ENCODE measurements at regions not wholly inside any gene's neighbourhood (a gene's known extent, or its start where the extent isn't known, plus 50 kb on each side); places are given as distances from the start of the nearest gene placed in this dataset.

GRCh38 chr18:75937306-75937705 lies 509.8 kb upstream of the SMIM21 start:
- no peak overlapping the region for H3K27ac ChIP-seq (ENCODE audit: insufficient read depth in 1 of 2, low read depth in 1 of 2, low read length in 2 of 2, poor library complexity in 1 of 2, severe bottlenecking in 2 of 2)
- no peak for DNase-seq
- H3K36me3 ChIP-seq (ENCODE audit: control insufficient read depth in 4 of 4, insufficient read depth in 4 of 4, low read length in 3 of 4): no peaks in the 10 kb centered on the region
- no peaks in the 10 kb centered on the region for H3K4me1 ChIP-seq (ENCODE audit: control extremely low read depth in 1 of 4, control insufficient read depth in 4 of 4, insufficient read depth in 4 of 4, low read length in 3 of 4)
- H3K27me3 ChIP-seq (replicated peaks in 2 of 5; ENCODE audit: control insufficient read depth in 4 of 5, insufficient read depth in 5 of 5, low read length in 4 of 5): no peaks in the 10 kb centered on the region
- H3K4me3 ChIP-seq (ENCODE audit: control insufficient read depth in 1 of 7, extremely low read depth in 1 of 7, insufficient read depth in 4 of 7, low read depth in 2 of 7, low read length in 6 of 7): no peak overlapping the region
- CTCF ChIA-PET: no interaction called here
- H3K9me3 ChIP-seq (ENCODE audit: control extremely low read depth in 1 of 5, control insufficient read depth in 4 of 5, insufficient read depth in 2 of 5, low read depth in 1 of 5, low read length in 4 of 5): no peaks in the 10 kb centered on the region
- POLR2A ChIA-PET: no interaction called here
- 17% methylated on average over 1 of the region's 2 CpGs for WGBS (ENCODE audit: insufficient coverage)

GRCh38 chr18:75936862-75937261 lies 509.4 kb upstream of the SMIM21 start:
- no peaks in the 10 kb centered on the region for H3K4me1 ChIP-seq (ENCODE audit: control extremely low read depth in 1 of 4, control insufficient read depth in 4 of 4, insufficient read depth in 4 of 4, low read length in 3 of 4)
- no peaks in the 10 kb centered on the region for H3K36me3 ChIP-seq (ENCODE audit: control insufficient read depth in 4 of 4, insufficient read depth in 4 of 4, low read length in 3 of 4)
- no peak overlapping the region for H3K4me3 ChIP-seq (ENCODE audit: control insufficient read depth in 1 of 7, extremely low read depth in 1 of 7, insufficient read depth in 4 of 7, low read depth in 2 of 7, low read length in 6 of 7)
- WGBS (ENCODE audit: insufficient coverage): 90% methylated on average over 1 of the region's 1 CpG
- DNase-seq: no peak
- POLR2A ChIA-PET: no interaction called here
- H3K27ac ChIP-seq (ENCODE audit: insufficient read depth in 1 of 2, low read depth in 1 of 2, low read length in 2 of 2, poor library complexity in 1 of 2, severe bottlenecking in 2 of 2): no peak overlapping the region
- no peaks in the 10 kb centered on the region for H3K9me3 ChIP-seq (ENCODE audit: control extremely low read depth in 1 of 5, control insufficient read depth in 4 of 5, insufficient read depth in 2 of 5, low read depth in 1 of 5, low read length in 4 of 5)
- no peaks in the 10 kb centered on the region for H3K27me3 ChIP-seq (replicated peaks in 2 of 5; ENCODE audit: control insufficient read depth in 4 of 5, insufficient read depth in 5 of 5, low read length in 4 of 5)
- CTCF ChIA-PET: no interaction called here

- H3K9me3 ChIP-seq (ENCODE audit: control extremely low read depth in 1 of 5, control insufficient read depth in 4 of 5, insufficient read depth in 2 of 5, low read depth in 1 of 5, low read length in 4 of 5): no peaks in the 10 kb centered on the region
- no peak overlapping the region for H3K4me3 ChIP-seq (ENCODE audit: control insufficient read depth in 1 of 7, extremely low read depth in 1 of 7, insufficient read depth in 4 of 7, low read depth in 2 of 7, low read length in 6 of 7)
- POLR2A ChIA-PET: no interaction called here
- no CpG with 5 or more reads among the region's 2 CpGs for WGBS (ENCODE audit: insufficient coverage)
- CTCF ChIA-PET: no interaction called here
- H3K27ac ChIP-seq (ENCODE audit: insufficient read depth in 1 of 2, low read depth in 1 of 2, low read length in 2 of 2, poor library complexity in 1 of 2, severe bottlenecking in 2 of 2): no peak overlapping the region
- no peak for DNase-seq
- peaks cover 0 to 3% (median 0%) of the 10 kb centered on the region in 5 experiments for H3K27me3 ChIP-seq (replicated peaks in 2 of 5; ENCODE audit: control insufficient read depth in 4 of 5, insufficient read depth in 5 of 5, low read length in 4 of 5)
- H3K4me1 ChIP-seq (ENCODE audit: control extremely low read depth in 1 of 4, control insufficient read depth in 4 of 4, insufficient read depth in 4 of 4, low read length in 3 of 4): no peaks in the 10 kb centered on the region
- H3K36me3 ChIP-seq (ENCODE audit: control insufficient read depth in 4 of 4, insufficient read depth in 4 of 4, low read length in 3 of 4): no peaks in the 10 kb centered on the region
These were observed 503.6 kb upstream of the SMIM21 start for GRCh38 chr18:75931079-75931478.

GRCh38 chr18:75928706-75929105 lies 501.2 kb upstream of the SMIM21 start:
- CTCF ChIA-PET: no interaction called here
- WGBS (ENCODE audit: insufficient coverage): 100% methylated on average over 1 of the region's 2 CpGs
- H3K9me3 ChIP-seq (ENCODE audit: control extremely low read depth in 1 of 5, control insufficient read depth in 4 of 5, insufficient read depth in 2 of 5, low read depth in 1 of 5, low read length in 4 of 5): no peaks in the 10 kb centered on the region
- peaks cover 0 to 3% (median 0%) of the 10 kb centered on the region in 5 experiments for H3K27me3 ChIP-seq (replicated peaks in 2 of 5; ENCODE audit: control insufficient read depth in 4 of 5, insufficient read depth in 5 of 5, low read length in 4 of 5)
- H3K36me3 ChIP-seq (ENCODE audit: control insufficient read depth in 4 of 4, insufficient read depth in 4 of 4, low read length in 3 of 4): no peaks in the 10 kb centered on the region
- no peaks in the 10 kb centered on the region for H3K4me1 ChIP-seq (ENCODE audit: control extremely low read depth in 1 of 4, control insufficient read depth in 4 of 4, insufficient read depth in 4 of 4, low read length in 3 of 4)
- no peak overlapping the region for H3K27ac ChIP-seq (ENCODE audit: insufficient read depth in 1 of 2, low read depth in 1 of 2, low read length in 2 of 2, poor library complexity in 1 of 2, severe bottlenecking in 2 of 2)
- no peak for DNase-seq
- POLR2A ChIA-PET: no interaction called here
- H3K4me3 ChIP-seq (ENCODE audit: control insufficient read depth in 1 of 7, extremely low read depth in 1 of 7, insufficient read depth in 4 of 7, low read depth in 2 of 7, low read length in 6 of 7): no peak overlapping the region

GRCh38 chr18:75927791-75928190 lies 500.3 kb upstream of the SMIM21 start:
- ChIA-PET POLR2A (no interaction called here), CTCF (no interaction called here)
- Histone ChIP-seq H3K27me3 (replicated peaks in 2 of 5; ENCODE audit: control insufficient read depth in 4 of 5, insufficient read depth in 5 of 5, low read length in 4 of 5) (peaks cover 0 to 3% (median 0%) of the 10 kb centered on the region in 5 experiments), H3K27ac (ENCODE audit: insufficient read depth in 1 of 2, low read depth in 1 of 2, low read length in 2 of 2, poor library complexity in 1 of 2, severe bottlenecking in 2 of 2) (no peak overlapping the region), H3K4me3 (ENCODE audit: control insufficient read depth in 1 of 7, extremely low read depth in 1 of 7, insufficient read depth in 4 of 7, low read depth in 2 of 7, low read length in 6 of 7) (no peak overlapping the region), H3K36me3 (ENCODE audit: control insufficient read depth in 4 of 4, insufficient read depth in 4 of 4, low read length in 3 of 4) (no peaks in the 10 kb centered on the region), H3K4me1 (ENCODE audit: control extremely low read depth in 1 of 4, control insufficient read depth in 4 of 4, insufficient read depth in 4 of 4, low read length in 3 of 4) (no peaks in the 10 kb centered on the region), H3K9me3 (ENCODE audit: control extremely low read depth in 1 of 5, control insufficient read depth in 4 of 5, insufficient read depth in 2 of 5, low read depth in 1 of 5, low read length in 4 of 5) (no peaks in the 10 kb centered on the region)
- no peak for DNase-seq
- WGBS (ENCODE audit: insufficient coverage): 96% methylated on average over 4 of the region's 5 CpGs

GRCh38 chr18:75926811-75927210 lies 499.3 kb upstream of the SMIM21 start:
- H3K27me3 ChIP-seq (replicated peaks in 2 of 5; ENCODE audit: control insufficient read depth in 4 of 5, insufficient read depth in 5 of 5, low read length in 4 of 5): peaks cover 0 to 3% (median 0%) of the 10 kb centered on the region in 5 experiments
- CTCF ChIA-PET: no interaction called here
- 94% methylated on average over 5 of the region's 6 CpGs for WGBS (ENCODE audit: insufficient coverage)
- no peaks in the 10 kb centered on the region for H3K36me3 ChIP-seq (ENCODE audit: control insufficient read depth in 4 of 4, insufficient read depth in 4 of 4, low read length in 3 of 4)
- no peaks in the 10 kb centered on the region for H3K9me3 ChIP-seq (ENCODE audit: control extremely low read depth in 1 of 5, control insufficient read depth in 4 of 5, insufficient read depth in 2 of 5, low read depth in 1 of 5, low read length in 4 of 5)
- no peak overlapping the region for H3K27ac ChIP-seq (ENCODE audit: insufficient read depth in 1 of 2, low read depth in 1 of 2, low read length in 2 of 2, poor library complexity in 1 of 2, severe bottlenecking in 2 of 2)
- no peaks in the 10 kb centered on the region for H3K4me1 ChIP-seq (ENCODE audit: control extremely low read depth in 1 of 4, control insufficient read depth in 4 of 4, insufficient read depth in 4 of 4, low read length in 3 of 4)
- POLR2A ChIA-PET: no interaction called here
- H3K4me3 ChIP-seq (ENCODE audit: control insufficient read depth in 1 of 7, extremely low read depth in 1 of 7, insufficient read depth in 4 of 7, low read depth in 2 of 7, low read length in 6 of 7): no peak overlapping the region
- DNase-seq: no peak

GRCh38 chr18:75923169-75923568 lies 495.7 kb upstream of the SMIM21 start:
- ChIA-PET CTCF (interaction anchor here (0.6 kb wide), 1 partner anchor 38 kb away, joined by 3 read pairs; no protein-coding TSS in a partner anchor), POLR2A (no interaction called here)
- Histone ChIP-seq H3K27ac (ENCODE audit: insufficient read depth in 1 of 2, low read depth in 1 of 2, low read length in 2 of 2, poor library complexity in 1 of 2, severe bottlenecking in 2 of 2) (no peak overlapping the region), H3K4me1 (ENCODE audit: control extremely low read depth in 1 of 4, control insufficient read depth in 4 of 4, insufficient read depth in 4 of 4, low read length in 3 of 4) (no peaks in the 10 kb centered on the region), H3K9me3 (ENCODE audit: control extremely low read depth in 1 of 5, control insufficient read depth in 4 of 5, insufficient read depth in 2 of 5, low read depth in 1 of 5, low read length in 4 of 5) (no peaks in the 10 kb centered on the region), H3K36me3 (ENCODE audit: control insufficient read depth in 4 of 4, insufficient read depth in 4 of 4, low read length in 3 of 4) (no peaks in the 10 kb centered on the region), H3K4me3 (ENCODE audit: control insufficient read depth in 1 of 7, extremely low read depth in 1 of 7, insufficient read depth in 4 of 7, low read depth in 2 of 7, low read length in 6 of 7) (no peak overlapping the region), H3K27me3 (replicated peaks in 2 of 5; ENCODE audit: control insufficient read depth in 4 of 5, insufficient read depth in 5 of 5, low read length in 4 of 5) (peaks cover 0 to 5% (median 3%) of the 10 kb centered on the region in 5 experiments)
- 92% methylated on average over 3 of the region's 4 CpGs for WGBS (ENCODE audit: insufficient coverage)
- no peak for DNase-seq

All from common myeloid progenitor, CD34-positive (primary cell).